SK-N-SH treated with all-trans-retinoic acid at 6 μM for 48 hours (cell line): ENCODE measurements at regions not wholly inside any gene's neighbourhood (a gene's known extent, or its start where the extent isn't known, plus 50 kb on each side); places are given as distances from the start of the nearest gene placed in this dataset.
"Not testable (repeated sequence)": the region's sequence is repeated elsewhere in the genome, so short reads cannot be mapped to it uniquely, and the experiment has no call there.

Experiments used
- ATAC-seq: fragments of 200-7000 bp; cut with Tn5 transposase; 3 replicates; pipeline ENCODE4 v1.9.1; 2020; ENCODE audit warnings: mild to moderate bottlenecking, moderate library complexity
- ARNTL ChIP-seq: fragments of 450-650 bp; formaldehyde crosslinking; IDR thresholded peaks from 2 replicates; pipeline ENCODE4 v1.5.0; 2020; ENCODE audit warnings: low read depth, mild to moderate bottlenecking, moderate library complexity, borderline replicate concordance
- CSDC2 ChIP-seq: fragments of 250-450 bp; sonication (Bioruptor Pico); IDR thresholded peaks from 2 replicates; pipeline ENCODE4 v1.5.0; 2020; ENCODE audit warnings: mild to moderate bottlenecking, moderate library complexity
- CSRNP3 ChIP-seq: fragments of 250-450 bp; sonication (Bioruptor Pico); IDR thresholded peaks from 2 replicates; pipeline ENCODE4 v1.5.1; 2021; ENCODE audit warnings: mild to moderate bottlenecking, moderate library complexity
- ESRRG ChIP-seq: fragments of 250-450 bp; sonication (Bioruptor Pico); IDR thresholded peaks from 2 replicates; pipeline ENCODE4 v1.6.1; 2021; ENCODE audit warnings: mild to moderate bottlenecking
- GLIS3 ChIP-seq: fragments of 250-450 bp; sonication (Bioruptor Pico); IDR thresholded peaks from 2 replicates; pipeline ENCODE4 v1.5.0; 2020; ENCODE audit warnings: mild to moderate bottlenecking, moderate library complexity
- ISL1 ChIP-seq: fragments of 250-450 bp; sonication (Bioruptor Pico); IDR thresholded peaks from 2 replicates; pipeline ENCODE4 v2.1.2; 2022; ENCODE audit warnings: mild to moderate bottlenecking, moderate library complexity
- OSR1 ChIP-seq: fragments of 250-450 bp; sonication (Bioruptor Pico); IDR thresholded peaks from 2 replicates; pipeline ENCODE4 v1.8.0; 2022; ENCODE audit warnings: moderate library complexity, mild to moderate bottlenecking, inconsistent platforms
- PPARA ChIP-seq: fragments of 250-450 bp; sonication (Bioruptor Pico); IDR thresholded peaks from 2 replicates; pipeline ENCODE4 v1.5.0; 2020; ENCODE audit warnings: mild to moderate bottlenecking, borderline replicate concordance
- RARB ChIP-seq: fragments of 250-450 bp; sonication (Bioruptor Pico); IDR thresholded peaks from 2 replicates; pipeline ENCODE4 v1.8.0; 2021; ENCODE audit warnings: mild to moderate bottlenecking, moderate library complexity
- SNAI2 ChIP-seq: fragments of 250-450 bp; sonication (Bioruptor Pico); IDR thresholded peaks from 2 replicates; pipeline ENCODE4 v1.5.0; 2020; ENCODE audit warnings: mild to moderate bottlenecking, moderate library complexity
- TCF4 ChIP-seq: fragments of 250-450 bp; sonication (Bioruptor Pico); IDR thresholded peaks from 2 replicates; pipeline ENCODE4 v1.8.0; 2021; ENCODE audit warnings: mild to moderate bottlenecking, moderate library complexity, borderline replicate concordance
- ZC3H10 ChIP-seq: fragments of 250-450 bp; sonication (Bioruptor Pico); IDR thresholded peaks from 2 replicates; pipeline ENCODE4 v1.5.1; 2021; ENCODE audit warnings: mild to moderate bottlenecking, moderate library complexity
- ZFP30 ChIP-seq: fragments of 450-650 bp; formaldehyde crosslinking; IDR thresholded peaks from 2 replicates; pipeline ENCODE4 v1.5.0; 2022; ENCODE audit warnings: mild to moderate bottlenecking, moderate library complexity
- ZNF565 ChIP-seq: fragments of 450-650 bp; formaldehyde crosslinking; conservative IDR thresholded peaks from 2 replicates; pipeline ENCODE4 v1.5.0; 2020; ENCODE audit warnings: low read depth, mild to moderate bottlenecking, moderate library complexity
- ZNF70 ChIP-seq: fragments of 450-650 bp; formaldehyde crosslinking; IDR thresholded peaks from 2 replicates; pipeline ENCODE4 v1.5.0; 2020; ENCODE audit warnings: mild to moderate bottlenecking, moderate library complexity
- ZNF8 ChIP-seq: fragments of 450-650 bp; formaldehyde crosslinking; IDR thresholded peaks from 2 replicates; pipeline ENCODE4 v1.5.0; 2020; ENCODE audit warnings: mild to moderate bottlenecking, moderate library complexity
- TF ChIP-seq, protein P1 (sequence below): fragments of 250-450 bp; sonication (Bioruptor Pico); IDR thresholded peaks from 2 replicates; pipeline ENCODE4 v1.5.0; 2020; ENCODE audit warnings: mild to moderate bottlenecking, moderate library complexity
- TF ChIP-seq, protein P2 (sequence below): fragments of 250-450 bp; sonication (Bioruptor Pico); IDR thresholded peaks from 2 replicates; pipeline ENCODE4 v1.5.1; 2020; ENCODE audit warnings: low read depth, mild to moderate bottlenecking, moderate library complexity

GRCh38 chr19:30112171-30112570 is 170.1 kb downstream of the URI1 start (continued):
- TF ChIP-seq, protein P1, sequence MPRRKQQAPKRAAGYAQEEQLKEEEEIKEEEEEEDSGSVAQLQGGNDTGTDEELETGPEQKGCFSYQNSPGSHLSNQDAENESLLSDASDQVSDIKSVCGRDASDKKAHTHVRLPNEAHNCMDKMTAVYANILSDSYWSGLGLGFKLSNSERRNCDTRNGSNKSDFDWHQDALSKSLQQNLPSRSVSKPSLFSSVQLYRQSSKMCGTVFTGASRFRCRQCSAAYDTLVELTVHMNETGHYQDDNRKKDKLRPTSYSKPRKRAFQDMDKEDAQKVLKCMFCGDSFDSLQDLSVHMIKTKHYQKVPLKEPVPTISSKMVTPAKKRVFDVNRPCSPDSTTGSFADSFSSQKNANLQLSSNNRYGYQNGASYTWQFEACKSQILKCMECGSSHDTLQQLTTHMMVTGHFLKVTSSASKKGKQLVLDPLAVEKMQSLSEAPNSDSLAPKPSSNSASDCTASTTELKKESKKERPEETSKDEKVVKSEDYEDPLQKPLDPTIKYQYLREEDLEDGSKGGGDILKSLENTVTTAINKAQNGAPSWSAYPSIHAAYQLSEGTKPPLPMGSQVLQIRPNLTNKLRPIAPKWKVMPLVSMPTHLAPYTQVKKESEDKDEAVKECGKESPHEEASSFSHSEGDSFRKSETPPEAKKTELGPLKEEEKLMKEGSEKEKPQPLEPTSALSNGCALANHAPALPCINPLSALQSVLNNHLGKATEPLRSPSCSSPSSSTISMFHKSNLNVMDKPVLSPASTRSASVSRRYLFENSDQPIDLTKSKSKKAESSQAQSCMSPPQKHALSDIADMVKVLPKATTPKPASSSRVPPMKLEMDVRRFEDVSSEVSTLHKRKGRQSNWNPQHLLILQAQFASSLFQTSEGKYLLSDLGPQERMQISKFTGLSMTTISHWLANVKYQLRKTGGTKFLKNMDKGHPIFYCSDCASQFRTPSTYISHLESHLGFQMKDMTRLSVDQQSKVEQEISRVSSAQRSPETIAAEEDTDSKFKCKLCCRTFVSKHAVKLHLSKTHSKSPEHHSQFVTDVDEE (CRISPR knock-in tag), result no peak
- TF ChIP-seq, all 23 proteins: peak for 0

DNA sequence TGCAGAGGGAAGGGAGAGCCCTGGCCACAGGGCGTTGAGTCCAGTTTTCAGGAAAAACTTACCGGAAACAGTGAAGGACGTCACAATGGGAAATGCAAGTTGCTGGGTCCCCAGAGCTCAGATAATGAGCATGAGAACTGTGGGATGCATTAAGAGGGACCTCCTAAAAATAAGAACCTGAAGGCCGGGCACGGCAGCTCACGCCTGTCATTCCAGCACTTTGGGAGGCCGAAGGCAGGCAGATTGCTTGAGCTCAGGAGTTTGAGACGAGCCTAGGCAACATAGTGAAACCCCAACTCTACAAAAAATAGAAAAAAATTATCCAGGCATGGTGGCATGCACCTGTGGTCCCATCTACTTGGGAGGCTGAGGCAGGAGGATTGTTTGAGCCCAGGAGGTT is 170.6 kb downstream of the URI1 start:
- no peak for ATAC-seq
- no peak for TF ChIP-seq ZNF565

DNA sequence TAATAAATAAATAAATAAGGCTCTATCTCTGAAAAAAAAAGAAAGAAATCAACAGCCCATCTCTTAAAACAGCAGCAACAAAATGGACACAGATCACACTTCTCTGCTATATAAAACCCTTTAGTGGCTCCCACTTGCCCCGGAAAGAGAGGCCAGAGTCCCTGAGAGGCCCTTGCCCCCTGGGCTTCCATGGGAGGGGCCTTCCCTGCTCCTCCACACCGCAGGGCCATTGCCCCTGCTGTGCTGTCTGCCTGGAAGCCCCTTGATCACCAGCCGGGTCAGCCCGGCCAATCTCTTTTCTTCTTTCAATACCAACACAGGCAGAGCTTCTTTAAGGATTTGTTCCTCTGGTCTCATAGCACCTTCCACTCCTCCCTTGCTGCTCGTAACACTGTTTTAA is 171.1 kb downstream of the URI1 start:
- TF ChIP-seq, protein P1 (CRISPR knock-in tag), result no peak
- TF ChIP-seq RARB (no peak), ARNTL (CRISPR knock-in tag) (no peak), SNAI2 (CRISPR knock-in tag) (no peak), PPARA (CRISPR knock-in tag) (no peak), ISL1 (CRISPR knock-in tag) (no peak), CSRNP3 (CRISPR knock-in tag) (no peak), ZFP30 (CRISPR knock-in tag) (no peak), ZC3H10 (CRISPR knock-in tag) (no peak), CSDC2 (no peak), ZNF8 (CRISPR knock-in tag) (no peak), ESRRG (CRISPR knock-in tag) (no peak), ZNF70 (CRISPR knock-in tag) (no peak), GLIS3 (no peak), TCF4 (CRISPR knock-in tag) (no peak), OSR1 (CRISPR knock-in tag) (no peak), ZNF565 (no peak)
- TF ChIP-seq, protein P2, sequence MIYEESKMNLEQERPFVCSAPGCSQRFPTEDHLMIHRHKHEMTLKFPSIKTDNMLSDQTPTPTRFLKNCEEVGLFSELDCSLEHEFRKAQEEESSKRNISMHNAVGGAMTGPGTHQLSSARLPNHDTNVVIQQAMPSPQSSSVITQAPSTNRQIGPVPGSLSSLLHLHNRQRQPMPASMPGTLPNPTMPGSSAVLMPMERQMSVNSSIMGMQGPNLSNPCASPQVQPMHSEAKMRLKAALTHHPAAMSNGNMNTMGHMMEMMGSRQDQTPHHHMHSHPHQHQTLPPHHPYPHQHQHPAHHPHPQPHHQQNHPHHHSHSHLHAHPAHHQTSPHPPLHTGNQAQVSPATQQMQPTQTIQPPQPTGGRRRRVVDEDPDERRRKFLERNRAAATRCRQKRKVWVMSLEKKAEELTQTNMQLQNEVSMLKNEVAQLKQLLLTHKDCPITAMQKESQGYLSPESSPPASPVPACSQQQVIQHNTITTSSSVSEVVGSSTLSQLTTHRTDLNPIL (CRISPR knock-in tag), result no peak
- no peak for ATAC-seq

DNA sequence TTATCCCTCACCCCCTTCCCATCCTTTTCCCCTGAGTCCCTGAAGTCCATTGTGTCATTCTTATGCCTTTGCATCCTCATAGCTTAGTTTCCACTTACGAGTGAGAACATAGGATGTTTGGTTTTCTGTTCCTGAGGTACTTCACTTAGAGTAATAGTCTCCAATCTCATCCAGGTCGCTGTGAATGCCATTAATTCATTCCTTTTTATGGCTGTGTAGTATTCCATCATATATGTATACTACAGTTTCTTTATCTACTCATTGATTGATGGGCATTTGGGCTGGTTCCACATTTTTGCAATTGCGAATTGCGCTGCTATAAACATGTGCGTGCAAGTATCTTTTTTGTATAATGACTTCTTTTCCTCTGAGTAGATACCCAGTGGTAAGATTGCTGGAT is 172.1 kb downstream of the URI1 start:
- ATAC-seq, result not testable (repeated sequence)

- TF ChIP-seq CSDC2, result no peak
- ATAC-seq, result no peak
Observed at GRCh38 chr19:30115947-30116346, 173.9 kb downstream of the URI1 start.

GRCh38 chr19:30116530-30116929 is 174.5 kb downstream of the URI1 start:
- ATAC-seq, result no peak
- TF ChIP-seq, protein P1 (CRISPR knock-in tag), result no peak
- TF ChIP-seq ZC3H10 (CRISPR knock-in tag) (no peak), GLIS3 (no peak), CSRNP3 (CRISPR knock-in tag) (no peak), TCF4 (CRISPR knock-in tag) (no peak), CSDC2 (no peak), ESRRG (CRISPR knock-in tag) (no peak), ZNF8 (CRISPR knock-in tag) (no peak)
